Activated CD8-positive, alpha-beta T cell treated with anti-CD3 and anti-CD28 coated beads for 36 hours (primary cell): ENCODE measurements at regions not wholly inside any gene's neighbourhood (a gene's known extent, or its start where the extent isn't known, plus 50 kb on each side); places are given as distances from the start of the nearest gene placed in this dataset.

ENCODE experiments used
- ATAC-seq: fragments of 200-7000 bp; cut with Tn5 transposase; one replicate; pipeline ENCODE4 v1.10.0; 2021; ENCODE audit warnings: mild to moderate bottlenecking, moderate library complexity
- CTCF ChIA-PET: fragments of 350-600 bp; sonication (Branson Sonifier 250); formaldehyde crosslinking; loops from one replicate; lab custom pipeline; 2021; ENCODE audit warnings: antibody characterized with exemption; lab: Charles Lee
- POLR2A ChIA-PET: fragments of 350-600 bp; sonication (Branson Sonifier 250); formaldehyde crosslinking; loops from one replicate; lab custom pipeline; 2021; ENCODE audit warnings: antibody characterized with exemption; lab: Charles Lee
- DNase-seq: peaks from one replicate; pipeline ENCODE4 v3.0.0-alpha.2; 2020
- H3K27ac Mint-ChIP-seq: one replicate; pipeline ENCODE4 v1.8.0; 2021; ENCODE audit warnings: mild to moderate bottlenecking, mixed read lengths
- H3K27me3 Mint-ChIP-seq: one replicate; pipeline ENCODE4 v1.8.0; 2021; ENCODE audit warnings: mixed read lengths
- H3K36me3 Mint-ChIP-seq: one replicate; pipeline ENCODE4 v1.8.0; 2021; ENCODE audit warnings: low read depth, mixed read lengths
- H3K4me1 Mint-ChIP-seq: one replicate; pipeline ENCODE4 v1.8.0; 2021; ENCODE audit warnings: low read depth, mixed read lengths
- H3K4me3 Mint-ChIP-seq: one replicate; pipeline ENCODE4 v1.8.0; 2021; ENCODE audit warnings: mild to moderate bottlenecking, moderate library complexity, mixed read lengths
- H3K9me3 Mint-ChIP-seq: one replicate; pipeline ENCODE4 v1.8.0; 2021; ENCODE audit warnings: mixed read lengths
- intact Hi-C: fragments of 100-400 bp; cut with micrococcal nuclease; formaldehyde crosslinking; loops from one replicate; pipeline ENCODE4 v1.10.0; 2022
- TF ChIP-seq, protein P1 (sequence below): fragments of 200-600 bp; IDR thresholded peaks from one replicate; pipeline ENCODE4 v1.8.0; 2022; ENCODE audit warnings: antibody characterized with exemption, mild to moderate bottlenecking

- no peaks in the 10 kb centered on the region for H3K4me1 Mint-ChIP-seq
- intact Hi-C loops: no loop called here
- no peak for ATAC-seq
- no peaks in the 10 kb centered on the region for H3K9me3 Mint-ChIP-seq
- H3K36me3 Mint-ChIP-seq: no peaks in the 10 kb centered on the region
- TF ChIP-seq, protein P1, sequence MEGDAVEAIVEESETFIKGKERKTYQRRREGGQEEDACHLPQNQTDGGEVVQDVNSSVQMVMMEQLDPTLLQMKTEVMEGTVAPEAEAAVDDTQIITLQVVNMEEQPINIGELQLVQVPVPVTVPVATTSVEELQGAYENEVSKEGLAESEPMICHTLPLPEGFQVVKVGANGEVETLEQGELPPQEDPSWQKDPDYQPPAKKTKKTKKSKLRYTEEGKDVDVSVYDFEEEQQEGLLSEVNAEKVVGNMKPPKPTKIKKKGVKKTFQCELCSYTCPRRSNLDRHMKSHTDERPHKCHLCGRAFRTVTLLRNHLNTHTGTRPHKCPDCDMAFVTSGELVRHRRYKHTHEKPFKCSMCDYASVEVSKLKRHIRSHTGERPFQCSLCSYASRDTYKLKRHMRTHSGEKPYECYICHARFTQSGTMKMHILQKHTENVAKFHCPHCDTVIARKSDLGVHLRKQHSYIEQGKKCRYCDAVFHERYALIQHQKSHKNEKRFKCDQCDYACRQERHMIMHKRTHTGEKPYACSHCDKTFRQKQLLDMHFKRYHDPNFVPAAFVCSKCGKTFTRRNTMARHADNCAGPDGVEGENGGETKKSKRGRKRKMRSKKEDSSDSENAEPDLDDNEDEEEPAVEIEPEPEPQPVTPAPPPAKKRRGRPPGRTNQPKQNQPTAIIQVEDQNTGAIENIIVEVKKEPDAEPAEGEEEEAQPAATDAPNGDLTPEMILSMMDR: no peak
- CTCF ChIA-PET: no interaction called here
- DNase-seq: no peak
- POLR2A ChIA-PET: no interaction called here
- no peak overlapping the region for H3K27ac Mint-ChIP-seq
- no peaks in the 10 kb centered on the region for H3K27me3 Mint-ChIP-seq
- H3K4me3 Mint-ChIP-seq: no peak overlapping the region
These were observed 58.0 kb upstream of the CCN2 start for GRCh38 chr6:132009175-132009574.

GRCh38 chr6:132007474-132008190 is 56.5 kb upstream of the CCN2 start:
- no peaks in the 10 kb centered on the region for H3K9me3 Mint-ChIP-seq
- H3K4me3 Mint-ChIP-seq: no peak overlapping the region
- no peaks in the 10 kb centered on the region for H3K36me3 Mint-ChIP-seq
- intact Hi-C loops: no loop called here
- ChIA-PET POLR2A (no interaction called here), CTCF (no interaction called here)
- no peaks in the 10 kb centered on the region for H3K4me1 Mint-ChIP-seq
- TF ChIP-seq, protein P1: no peak
- no peaks in the 10 kb centered on the region for H3K27me3 Mint-ChIP-seq
- no peak overlapping the region for H3K27ac Mint-ChIP-seq
- no peak for DNase-seq
- ATAC-seq: no peak

DNA sequence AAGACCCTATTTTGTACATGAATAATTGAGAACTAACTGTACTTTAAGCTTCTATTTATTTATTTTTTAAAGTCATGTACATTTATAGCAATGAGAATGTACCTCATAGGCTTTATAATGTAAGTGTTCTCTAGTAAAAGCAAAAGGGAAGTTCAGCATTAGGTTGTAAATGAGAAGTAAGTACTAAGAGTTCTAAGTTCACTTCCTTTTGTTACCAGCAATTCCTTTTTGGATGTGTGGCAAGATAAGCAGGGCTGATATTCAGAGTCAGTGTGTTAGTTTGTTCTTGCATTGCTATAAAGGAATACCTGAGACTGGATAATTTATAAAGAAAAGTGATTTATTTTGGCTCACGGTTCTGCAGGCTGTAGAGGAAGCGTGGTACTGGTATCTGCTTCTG is 54.0 kb upstream of the CCN2 start:
- ChIA-PET CTCF (no interaction called here), POLR2A (no interaction called here)
- H3K27me3 Mint-ChIP-seq: no peaks in the 10 kb centered on the region
- no peaks in the 10 kb centered on the region for H3K4me1 Mint-ChIP-seq
- ATAC-seq (no peak), DNase-seq (no peak)
- no peak overlapping the region for H3K27ac Mint-ChIP-seq
- TF ChIP-seq, protein P1: no peak
- H3K4me3 Mint-ChIP-seq: no peak overlapping the region
- H3K9me3 Mint-ChIP-seq: peaks cover 3% of the 10 kb centered on the region
- no peaks in the 10 kb centered on the region for H3K36me3 Mint-ChIP-seq
- intact Hi-C loops: no loop called here

DNA sequence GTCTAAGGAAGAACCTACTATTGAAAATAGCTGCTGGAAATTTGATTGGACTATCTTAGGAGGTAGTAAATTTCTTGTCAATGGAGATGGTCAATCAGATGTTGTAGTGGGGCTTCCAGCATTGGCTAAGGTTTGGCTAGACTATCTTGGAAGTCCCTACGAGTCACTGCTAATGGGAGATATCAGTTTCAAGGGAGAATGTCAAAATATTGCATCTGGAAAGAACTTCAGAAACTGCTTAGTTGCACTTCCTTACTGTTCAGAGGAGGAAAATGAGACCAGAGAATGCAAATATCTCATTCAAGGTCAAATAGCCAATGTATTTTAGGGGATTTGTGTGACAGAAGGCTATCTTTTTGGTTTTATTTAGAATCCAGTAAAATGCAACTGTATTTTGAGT is 53.5 kb upstream of the CCN2 start:
- DNase-seq: no peak
- ATAC-seq: no peak
- Mint-ChIP-seq H3K27ac (no peak overlapping the region), H3K9me3 (peaks cover 3% of the 10 kb centered on the region), H3K4me1 (no peaks in the 10 kb centered on the region), H3K27me3 (no peaks in the 10 kb centered on the region), H3K36me3 (no peaks in the 10 kb centered on the region), H3K4me3 (no peak overlapping the region)
- CTCF ChIA-PET: no interaction called here
- POLR2A ChIA-PET: no interaction called here
- intact Hi-C loops: no loop called here
- TF ChIP-seq, protein P1: no peak

DNA sequence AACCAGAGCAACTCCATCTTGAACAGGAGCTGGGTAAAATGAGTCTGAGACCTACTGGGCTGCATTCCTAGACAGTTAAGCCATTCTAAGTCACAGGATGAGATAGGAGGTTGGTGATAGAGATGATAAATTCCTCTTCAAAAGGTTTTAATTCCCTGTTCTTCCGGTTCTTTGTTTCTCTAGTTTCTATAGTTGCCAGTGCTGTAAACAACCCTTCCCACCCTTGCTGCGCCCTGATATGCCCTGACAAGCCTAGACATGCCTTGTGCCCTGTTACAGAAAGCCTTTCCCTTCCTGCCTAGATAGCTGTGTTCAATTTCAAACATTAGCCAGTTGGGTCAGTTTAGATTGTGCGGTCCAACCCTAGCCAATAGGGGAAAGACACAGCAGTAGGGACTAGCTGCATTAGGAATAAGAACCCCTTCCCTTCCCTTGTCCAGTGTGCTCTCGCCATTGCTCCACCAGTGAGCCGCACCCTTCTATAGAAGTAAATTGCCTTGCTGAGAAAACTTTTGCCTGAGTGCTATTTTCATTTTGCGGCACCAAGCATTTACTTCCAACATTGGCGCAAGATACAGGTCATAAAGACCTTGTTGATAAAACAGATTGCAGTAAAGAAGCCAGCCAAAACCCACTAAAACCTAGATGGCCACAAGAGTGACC is 52.5 kb upstream of the CCN2 start:
- CTCF ChIA-PET: no interaction called here
- TF ChIP-seq, protein P1: no peak
- no peak for ATAC-seq
- no peaks in the 10 kb centered on the region for H3K27me3 Mint-ChIP-seq
- H3K27ac Mint-ChIP-seq: no peak overlapping the region
- intact Hi-C loops: no loop called here
- H3K4me3 Mint-ChIP-seq: no peak overlapping the region
- POLR2A ChIA-PET: no interaction called here
- H3K9me3 Mint-ChIP-seq: peaks cover 3% of the 10 kb centered on the region
- H3K4me1 Mint-ChIP-seq: no peaks in the 10 kb centered on the region
- no peaks in the 10 kb centered on the region for H3K36me3 Mint-ChIP-seq
- DNase-seq: no peak
